Kidney (tissue), 13 donors: ENCODE measurements at regions not wholly inside any gene's neighbourhood (a gene's known extent, or its start where the extent isn't known, plus 50 kb on each side); places are given as distances from the start of the nearest gene placed in this dataset.
"Not testable (repeated sequence)": the region's sequence is repeated elsewhere in the genome, so short reads cannot be mapped to it uniquely, and the experiment has no call there.

Experiments used
- DNase-seq, 5 donors: peaks; one replicate each; pipeline ENCODE4 v3.0.0-alpha.2; 2013 to 2020
- FAIRE-seq: peaks from 2 replicates; lab custom pipeline; 2012; peaks lifted over from hg19 to GRCh38; lab: Jason Lieb, UNC
- H3K27ac ChIP-seq, 2 donors: one replicate each; pipeline ENCODE4 v1.7.0; 2013; ENCODE audit warnings: low read depth in 2 of 2, low read length in 2 of 2, inconsistent platforms in 1 of 2
- H3K27me3 ChIP-seq: one replicate; pipeline ENCODE4 v1.7.1; 2013; ENCODE audit warnings: low read length, inconsistent platforms; ENCODE audit not compliant: control insufficient read depth, insufficient read depth
- H3K36me3 ChIP-seq, 3 donors: one replicate each; pipeline versions ENCODE4 v1.7.0 to v1.7.1; 2013; ENCODE audit warnings: low read length in 3 of 3, control low read depth in 1 of 3, inconsistent platforms in 1 of 3; ENCODE audit not compliant: insufficient read depth in 3 of 3, control insufficient read depth in 2 of 3
- H3K4me1 ChIP-seq, 3 donors: one replicate each; pipeline versions ENCODE4 v1.7.0 to v1.7.1; 2013; ENCODE audit warnings: low read length in 3 of 3, inconsistent platforms in 1 of 3, low read depth in 1 of 3; ENCODE audit not compliant: control insufficient read depth in 2 of 3, insufficient read depth in 2 of 3
- H3K4me3 ChIP-seq, 3 donors: one replicate each; pipeline versions ENCODE4 v1.7.0 to v1.8.1; 2013; ENCODE audit warnings: low read length in 3 of 3, control low read depth in 1 of 3, inconsistent platforms in 1 of 3
- H3K9ac ChIP-seq, 3 donors: one replicate each; pipeline versions ENCODE4 v1.7.0 to v1.7.1; 2013; ENCODE audit warnings: low read length in 3 of 3, control low read depth in 1 of 3, inconsistent platforms in 1 of 3
- H3K9me3 ChIP-seq, 3 donors: one replicate each; pipeline versions ENCODE4 v1.7.0 to v1.7.1; 2013; ENCODE audit warnings: low read length in 3 of 3, control low read depth in 1 of 3, inconsistent platforms in 1 of 3; ENCODE audit not compliant: control insufficient read depth in 2 of 3, insufficient read depth in 1 of 3
- intact Hi-C: fragments of 100-400 bp; cut with DNase I; formaldehyde crosslinking; loops from one replicate; pipeline ENCODE4 v1.11.1; 2022
- TF ChIP-seq, protein P1 (sequence below): IDR thresholded peaks from 3 replicates; pipeline ENCODE4 v1.5.1; 2012; ENCODE audit warnings: mild to moderate bottlenecking, moderate library complexity, borderline replicate concordance; ENCODE audit not compliant: insufficient read depth; ENCODE audit errors: extremely low read depth
- donor health status: control.
- donor health status: control.
- donor health status: control.
- donor health status: control.
- donor health status: control.
- donor health status: DM: yes; HTN: yes; CAD: no.
- donor health status: Normal renal cell carcinoma (clear cell type).

DNA sequence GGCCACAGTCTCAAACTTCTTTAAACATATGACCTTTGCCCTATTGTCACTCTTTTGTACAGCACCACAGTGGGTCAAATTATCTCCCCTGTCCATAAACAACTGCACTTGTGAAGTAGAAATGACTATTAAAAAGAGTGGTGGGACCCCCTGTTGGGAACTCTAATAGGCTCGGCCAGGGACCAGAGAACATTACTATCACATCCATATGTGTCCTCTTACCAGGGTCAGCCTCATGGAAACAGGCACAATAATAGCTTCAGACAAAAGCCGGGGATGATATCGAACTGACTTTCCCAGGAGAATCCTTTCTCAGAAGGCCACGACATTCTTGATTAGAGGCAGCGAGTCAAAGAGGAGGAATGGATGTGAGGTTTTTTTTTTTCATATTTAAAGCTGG lies 96.6 kb downstream of the NKX2-1 start:
- H3K27ac ChIP-seq, result no peak overlapping the region
- DNase-seq (no peak), FAIRE-seq (no peak)
- H3K4me3 ChIP-seq, result no peak overlapping the region
- TF ChIP-seq, protein P1, sequence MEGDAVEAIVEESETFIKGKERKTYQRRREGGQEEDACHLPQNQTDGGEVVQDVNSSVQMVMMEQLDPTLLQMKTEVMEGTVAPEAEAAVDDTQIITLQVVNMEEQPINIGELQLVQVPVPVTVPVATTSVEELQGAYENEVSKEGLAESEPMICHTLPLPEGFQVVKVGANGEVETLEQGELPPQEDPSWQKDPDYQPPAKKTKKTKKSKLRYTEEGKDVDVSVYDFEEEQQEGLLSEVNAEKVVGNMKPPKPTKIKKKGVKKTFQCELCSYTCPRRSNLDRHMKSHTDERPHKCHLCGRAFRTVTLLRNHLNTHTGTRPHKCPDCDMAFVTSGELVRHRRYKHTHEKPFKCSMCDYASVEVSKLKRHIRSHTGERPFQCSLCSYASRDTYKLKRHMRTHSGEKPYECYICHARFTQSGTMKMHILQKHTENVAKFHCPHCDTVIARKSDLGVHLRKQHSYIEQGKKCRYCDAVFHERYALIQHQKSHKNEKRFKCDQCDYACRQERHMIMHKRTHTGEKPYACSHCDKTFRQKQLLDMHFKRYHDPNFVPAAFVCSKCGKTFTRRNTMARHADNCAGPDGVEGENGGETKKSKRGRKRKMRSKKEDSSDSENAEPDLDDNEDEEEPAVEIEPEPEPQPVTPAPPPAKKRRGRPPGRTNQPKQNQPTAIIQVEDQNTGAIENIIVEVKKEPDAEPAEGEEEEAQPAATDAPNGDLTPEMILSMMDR, result no peak
- H3K4me1 ChIP-seq, result no peaks in the 10 kb centered on the region
- no peaks in the 10 kb centered on the region for H3K27me3 ChIP-seq
- H3K9ac ChIP-seq, result no peak overlapping the region
- H3K36me3 ChIP-seq, result no peaks in the 10 kb centered on the region
- H3K9me3 ChIP-seq, result no peaks in the 10 kb centered on the region
- intact Hi-C loops, result no loop called here

DNA sequence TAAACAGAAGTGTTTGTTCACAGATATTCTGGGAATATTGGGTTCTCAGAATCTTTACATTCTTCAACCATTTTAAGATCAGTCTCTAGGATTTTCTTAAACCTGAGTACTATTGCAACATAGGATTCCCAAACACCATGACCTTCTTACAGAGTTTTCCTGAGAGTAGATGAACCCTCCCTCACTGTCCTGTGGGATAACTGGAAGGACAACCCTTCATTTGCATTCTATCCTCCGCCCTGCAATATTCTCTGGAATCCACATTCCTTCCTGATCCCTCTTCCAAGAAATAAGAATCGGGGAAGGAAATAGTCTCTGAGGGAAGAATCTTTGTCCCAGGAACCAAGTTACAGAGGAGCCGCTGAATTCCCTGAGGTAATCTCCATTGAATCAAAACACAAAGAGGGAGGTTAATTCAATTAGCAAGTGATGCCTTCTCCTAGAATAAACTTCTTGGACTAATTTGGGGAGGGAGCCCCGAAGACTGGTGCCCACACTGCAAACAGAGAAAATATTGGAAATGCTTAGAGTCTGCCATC lies 99.8 kb upstream of the MBIP start:
- Histone ChIP-seq H3K4me1 (no peaks in the 10 kb centered on the region), H3K4me3 (no peak overlapping the region), H3K9me3 (no peaks in the 10 kb centered on the region), H3K27ac (no peak overlapping the region), H3K27me3 (no peaks in the 10 kb centered on the region), H3K9ac (no peak overlapping the region), H3K36me3 (no peaks in the 10 kb centered on the region)
- intact Hi-C loops, result no loop called here
- FAIRE-seq, result no peak
- no peak for DNase-seq
- TF ChIP-seq, protein P1, result no peak

DNA sequence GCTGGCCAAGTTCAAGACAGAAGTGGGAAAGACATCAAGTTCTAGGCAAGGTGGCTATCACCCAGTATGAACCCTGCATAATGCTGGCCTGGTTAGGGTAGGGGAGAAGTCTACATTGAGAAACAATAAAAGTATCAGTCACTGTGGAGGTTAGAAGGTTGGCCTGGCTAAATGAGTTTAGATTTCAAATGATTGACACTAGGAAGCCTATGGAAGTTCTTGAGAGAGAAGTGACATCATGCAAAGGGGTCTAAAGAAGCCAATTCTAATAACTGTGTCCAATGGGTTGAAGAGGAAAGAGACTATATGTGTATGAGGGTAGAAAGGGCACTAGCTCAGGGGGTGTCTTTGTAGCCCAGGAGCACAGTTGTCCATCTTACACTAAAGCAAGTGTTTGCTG lies 98.5 kb upstream of the MBIP start:
- no peaks in the 10 kb centered on the region for H3K9me3 ChIP-seq
- FAIRE-seq (no peak), DNase-seq (no peak)
- no peaks in the 10 kb centered on the region for H3K4me1 ChIP-seq
- intact Hi-C loops, result no loop called here
- no peak overlapping the region for H3K9ac ChIP-seq
- no peaks in the 10 kb centered on the region for H3K27me3 ChIP-seq
- no peak overlapping the region for H3K4me3 ChIP-seq
- TF ChIP-seq, protein P1, result no peak
- H3K27ac ChIP-seq, result no peak overlapping the region
- H3K36me3 ChIP-seq, result no peaks in the 10 kb centered on the region

DNA sequence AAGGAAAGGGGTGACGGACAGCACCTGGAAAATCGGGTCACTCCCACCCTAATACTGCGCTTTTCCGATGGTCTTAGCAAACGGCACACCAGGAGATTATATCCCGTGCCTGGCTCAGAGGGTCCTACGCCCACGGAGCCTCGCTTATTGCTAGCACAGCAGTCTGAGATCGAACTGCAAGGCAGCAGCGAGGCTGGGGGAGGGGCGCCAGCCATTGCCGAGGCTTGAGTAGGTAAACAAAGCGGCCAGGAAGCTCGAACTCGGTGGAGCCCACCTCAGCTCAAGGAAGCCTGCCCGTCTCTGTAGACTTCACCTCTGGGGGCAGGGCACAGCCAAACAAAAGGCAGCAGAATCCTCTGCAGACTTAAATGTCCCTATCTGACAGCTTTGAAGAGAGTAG lies 91.5 kb upstream of the MBIP start:
- H3K27ac ChIP-seq, H3K9ac ChIP-seq, H3K27me3 ChIP-seq, H3K36me3 ChIP-seq, intact Hi-C loops, H3K4me1 ChIP-seq, H3K9me3 ChIP-seq, H3K4me3 ChIP-seq, FAIRE-seq: not testable (repeated sequence)
- DNase-seq, result peak in 1 of 5 donors; percentile 46
